PC-3 (cell line): ENCODE measurements at regions not wholly inside any gene's neighbourhood (a gene's known extent, or its start where the extent isn't known, plus 50 kb on each side); places are given as distances from the start of the nearest gene placed in this dataset.

Experiments
- CTCF ChIP-seq: fragments of 300-600 bp; sonication (generic); conservative IDR thresholded peaks from 2 replicates; pipeline ENCODE4 v1.5.1; 2017; ENCODE audit warnings: antibody characterized with exemption, low read depth, mild to moderate bottlenecking, low read length
- EZH2 ChIP-seq: fragments of 300-600 bp; sonication (generic); IDR thresholded peaks from one replicate; pipeline ENCODE4 v1.6.1; 2017; ENCODE audit warnings: antibody characterized with exemption, mild to moderate bottlenecking, low read length; ENCODE audit not compliant: unreplicated experiment
- EZH2phosphoT487 ChIP-seq: fragments of 300-600 bp; sonication (generic); IDR thresholded peaks from 2 replicates; pipeline ENCODE4 v1.6.1; 2018; ENCODE audit warnings: mild to moderate bottlenecking, antibody characterized with exemption, low read length, borderline replicate concordance

DNA sequence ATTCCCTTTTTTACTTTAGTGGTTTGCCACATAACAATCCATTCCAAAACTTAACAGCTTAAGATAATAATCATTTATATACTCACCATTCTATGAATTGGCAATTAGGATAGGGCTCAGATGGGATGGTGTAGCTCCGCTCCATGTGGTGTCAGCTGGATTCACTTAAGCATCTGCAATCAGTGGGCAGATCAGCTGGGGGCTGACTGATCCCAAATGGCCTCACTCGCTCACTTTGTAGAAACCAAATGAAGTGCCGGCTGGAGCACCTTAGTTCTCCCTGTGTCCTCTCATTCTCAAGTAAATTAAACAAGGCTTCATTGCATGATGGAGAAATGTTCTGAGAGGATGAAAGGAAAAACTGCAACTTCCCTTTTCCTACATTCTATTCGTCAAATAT, 161.4 kb downstream of the WT1 start:
- TF ChIP-seq CTCF (no peak), EZH2 (no peak), EZH2phosphoT487 (no peak)
